Hepatocyte (in vitro differentiated cells): ENCODE measurements at regions not wholly inside any gene's neighbourhood (a gene's known extent, or its start where the extent isn't known, plus 50 kb on each side); places are given as distances from the start of the nearest gene placed in this dataset.

ENCODE experiments used
- DNase-seq: peaks from one replicate; pipeline ENCODE4 v3.0.0-alpha.2; 2016; ENCODE audit warnings: low spot score
- H2AFZ ChIP-seq: fragments of 200-600 bp; sonication (generic); 2 replicates; pipeline ENCODE4 v1.6.0; 2016; ENCODE audit warnings: antibody characterized with exemption, mild to moderate bottlenecking
- H3K27ac ChIP-seq: fragments of 200-600 bp; sonication (generic); 2 replicates; pipeline ENCODE4 v1.5.1; 2016; ENCODE audit warnings: mild to moderate bottlenecking
- H3K27me3 ChIP-seq: fragments of 200-600 bp; sonication (generic); 2 replicates; pipeline ENCODE4 v1.6.1; 2016
- H3K36me3 ChIP-seq: fragments of 200-600 bp; sonication (generic); replicated peaks from 2 replicates; pipeline ENCODE4 v1.5.1; 2016; ENCODE audit warnings: low read depth; ENCODE audit not compliant: insufficient read depth
- H3K4me1 ChIP-seq: fragments of 200-600 bp; sonication (generic); 2 replicates; pipeline ENCODE4 v1.5.1; 2016; ENCODE audit warnings: mild to moderate bottlenecking, moderate library complexity; ENCODE audit not compliant: insufficient read depth
- H3K4me2 ChIP-seq: fragments of 200-600 bp; sonication (generic); 2 replicates; pipeline ENCODE4 v1.6.0; 2016
- H3K4me3 ChIP-seq: fragments of 200-600 bp; sonication (generic); 2 replicates; pipeline ENCODE4 v1.5.1; 2016; ENCODE audit warnings: mild to moderate bottlenecking
- H3K79me2 ChIP-seq: fragments of 200-600 bp; sonication (generic); 2 replicates; pipeline ENCODE4 v1.6.0; 2017; ENCODE audit warnings: mild to moderate bottlenecking
- H3K9me2 ChIP-seq: fragments of 200-600 bp; sonication (generic); replicated peaks from 2 replicates; pipeline ENCODE4 v1.6.0; 2017; ENCODE audit warnings: mild to moderate bottlenecking; ENCODE audit not compliant: insufficient read depth
- H3K9me3 ChIP-seq: fragments of 200-600 bp; sonication (generic); 2 replicates; pipeline ENCODE4 v1.5.1; 2016; ENCODE audit warnings: low read depth, mild to moderate bottlenecking
- H4K20me1 ChIP-seq: fragments of 200-600 bp; sonication (generic); 2 replicates; pipeline ENCODE4 v1.6.0; 2016; ENCODE audit warnings: mild to moderate bottlenecking; ENCODE audit not compliant: insufficient read depth, poor library complexity, severe bottlenecking
- EZH2 ChIP-seq: fragments of 200-600 bp; sonication (generic); IDR thresholded peaks from 2 replicates; pipeline ENCODE4 v1.6.1; 2016; ENCODE audit warnings: antibody characterized with exemption, mild to moderate bottlenecking, borderline replicate concordance
- EZH2phosphoT487 ChIP-seq: fragments of 200-600 bp; sonication (generic); IDR thresholded peaks from one replicate; pipeline ENCODE4 v1.6.1; 2018; ENCODE audit warnings: antibody characterized with exemption, mild to moderate bottlenecking, low read depth, moderate library complexity; ENCODE audit not compliant: unreplicated experiment, severe bottlenecking
- WGBS: methylation state at CpG from one replicate; pipeline ENCODE4 v1.1.6; 2016; ENCODE audit warnings: low lambda C conversion rate; ENCODE audit errors: missing lambda C conversion rate; 5-methylcytosine and 5-hydroxymethylcytosine counted together
- TF ChIP-seq, protein P1 (sequence below): fragments of 200-600 bp; sonication (generic); IDR thresholded peaks from 2 replicates; pipeline ENCODE4 v1.5.1; 2016; ENCODE audit warnings: antibody characterized with exemption, mild to moderate bottlenecking; ENCODE audit not compliant: poor library complexity

DNA sequence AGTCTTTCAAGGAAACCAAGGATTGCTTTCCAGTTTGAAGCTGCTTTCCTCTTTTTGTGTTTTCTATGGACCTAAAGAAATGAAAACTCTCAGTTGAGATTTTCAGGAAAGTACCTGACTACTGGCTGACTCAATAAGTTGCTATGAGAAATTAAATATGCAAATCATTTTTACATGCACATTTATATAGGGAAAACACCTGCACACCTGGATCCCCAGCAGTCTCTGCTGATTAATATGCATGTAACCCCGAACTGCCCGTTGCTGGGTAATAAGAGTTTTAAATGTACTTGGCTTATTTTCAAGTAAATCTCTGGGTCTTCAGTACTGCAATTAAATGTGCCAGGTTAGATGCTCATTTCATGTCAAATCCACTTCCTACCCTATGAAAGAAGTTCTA lies 77.2 kb downstream of the KBTBD8 start:
- H4K20me1 ChIP-seq = no peaks in the 10 kb centered on the region
- H3K4me1 ChIP-seq = no peaks in the 10 kb centered on the region
- H3K4me3 ChIP-seq = no peak overlapping the region
- H3K9me2 ChIP-seq = no peaks in the 10 kb centered on the region
- TF ChIP-seq, protein P1, sequence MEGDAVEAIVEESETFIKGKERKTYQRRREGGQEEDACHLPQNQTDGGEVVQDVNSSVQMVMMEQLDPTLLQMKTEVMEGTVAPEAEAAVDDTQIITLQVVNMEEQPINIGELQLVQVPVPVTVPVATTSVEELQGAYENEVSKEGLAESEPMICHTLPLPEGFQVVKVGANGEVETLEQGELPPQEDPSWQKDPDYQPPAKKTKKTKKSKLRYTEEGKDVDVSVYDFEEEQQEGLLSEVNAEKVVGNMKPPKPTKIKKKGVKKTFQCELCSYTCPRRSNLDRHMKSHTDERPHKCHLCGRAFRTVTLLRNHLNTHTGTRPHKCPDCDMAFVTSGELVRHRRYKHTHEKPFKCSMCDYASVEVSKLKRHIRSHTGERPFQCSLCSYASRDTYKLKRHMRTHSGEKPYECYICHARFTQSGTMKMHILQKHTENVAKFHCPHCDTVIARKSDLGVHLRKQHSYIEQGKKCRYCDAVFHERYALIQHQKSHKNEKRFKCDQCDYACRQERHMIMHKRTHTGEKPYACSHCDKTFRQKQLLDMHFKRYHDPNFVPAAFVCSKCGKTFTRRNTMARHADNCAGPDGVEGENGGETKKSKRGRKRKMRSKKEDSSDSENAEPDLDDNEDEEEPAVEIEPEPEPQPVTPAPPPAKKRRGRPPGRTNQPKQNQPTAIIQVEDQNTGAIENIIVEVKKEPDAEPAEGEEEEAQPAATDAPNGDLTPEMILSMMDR = no peak
- TF ChIP-seq EZH2 = no peak
- no peak for TF ChIP-seq EZH2phosphoT487
- no peak overlapping the region for H3K4me2 ChIP-seq
- no peaks in the 10 kb centered on the region for H3K79me2 ChIP-seq
- H3K27ac ChIP-seq = no peak overlapping the region
- no peaks in the 10 kb centered on the region for H3K9me3 ChIP-seq
- WGBS = 84% methylated on average over 2 of the region's 2 CpGs
- H3K27me3 ChIP-seq = no peaks in the 10 kb centered on the region
- no peaks in the 10 kb centered on the region for H3K36me3 ChIP-seq
- no peak overlapping the region for H2AFZ ChIP-seq
- no peak for DNase-seq

GRCh38 chr3:67076607-67077006 lies 78.5 kb downstream of the KBTBD8 start:
- WGBS = 45% methylated on average over 2 of the region's 2 CpGs
- Histone ChIP-seq H3K4me3 (no peak overlapping the region), H3K4me2 (no peak overlapping the region), H3K79me2 (no peaks in the 10 kb centered on the region), H3K27me3 (no peaks in the 10 kb centered on the region), H3K4me1 (no peaks in the 10 kb centered on the region), H4K20me1 (no peaks in the 10 kb centered on the region), H3K36me3 (no peaks in the 10 kb centered on the region), H2AFZ (no peak overlapping the region), H3K27ac (no peak overlapping the region), H3K9me3 (no peaks in the 10 kb centered on the region), H3K9me2 (no peaks in the 10 kb centered on the region)
- no peak for DNase-seq
- TF ChIP-seq EZH2 (no peak), EZH2phosphoT487 (no peak)
- TF ChIP-seq, protein P1 = no peak

GRCh38 chr3:67077656-67078055 lies 79.5 kb downstream of the KBTBD8 start:
- Histone ChIP-seq H3K27ac (no peak overlapping the region), H3K9me3 (no peaks in the 10 kb centered on the region), H3K27me3 (no peaks in the 10 kb centered on the region), H3K4me1 (no peaks in the 10 kb centered on the region), H3K79me2 (no peaks in the 10 kb centered on the region), H3K36me3 (no peaks in the 10 kb centered on the region), H3K9me2 (no peaks in the 10 kb centered on the region), H3K4me3 (no peak overlapping the region), H2AFZ (no peak overlapping the region), H3K4me2 (no peak overlapping the region), H4K20me1 (no peaks in the 10 kb centered on the region)
- no peak for DNase-seq
- TF ChIP-seq EZH2 (no peak), EZH2phosphoT487 (no peak)
- TF ChIP-seq, protein P1 = no peak

- no peaks in the 10 kb centered on the region for H4K20me1 ChIP-seq
- no peak overlapping the region for H3K27ac ChIP-seq
- no peaks in the 10 kb centered on the region for H3K79me2 ChIP-seq
- no peaks in the 10 kb centered on the region for H3K9me2 ChIP-seq
- H3K27me3 ChIP-seq = no peaks in the 10 kb centered on the region
- H3K4me3 ChIP-seq = no peak overlapping the region
- no peak for DNase-seq
- H3K4me2 ChIP-seq = no peak overlapping the region
- H2AFZ ChIP-seq = no peak overlapping the region
- no peaks in the 10 kb centered on the region for H3K4me1 ChIP-seq
- no peak for TF ChIP-seq EZH2phosphoT487
- TF ChIP-seq EZH2 = no peak
- TF ChIP-seq, protein P1 = no peak
- no peaks in the 10 kb centered on the region for H3K36me3 ChIP-seq
- WGBS = 91% methylated on average over 4 of the region's 4 CpGs
- H3K9me3 ChIP-seq = no peaks in the 10 kb centered on the region
Measured at GRCh38 chr3:67082533-67083024, 84.5 kb downstream of the KBTBD8 start.
